Brain microvascular endothelial cell (primary cell): ENCODE measurements at regions not wholly inside any gene's neighbourhood (a gene's known extent, or its start where the extent isn't known, plus 50 kb on each side); places are given as distances from the start of the nearest gene placed in this dataset.

ENCODE experiments used
- DNase-seq: peaks from one replicate; pipeline ENCODE4 v3.0.0-alpha.2; 2020
- H3K27ac ChIP-seq: fragments of 250-450 bp; sonication (Bioruptor Pico); 2 replicates; pipeline ENCODE4 v1.5.1; 2020; ENCODE audit warnings: mild to moderate bottlenecking, moderate library complexity
- H3K27me3 ChIP-seq: fragments of 250-450 bp; sonication (Bioruptor Pico); replicated peaks from 2 replicates; pipeline ENCODE4 v1.5.1; 2020; ENCODE audit warnings: mild to moderate bottlenecking
- H3K36me3 ChIP-seq: fragments of 250-450 bp; sonication (Bioruptor Pico); replicated peaks from 2 replicates; pipeline ENCODE4 v1.5.1; 2020; ENCODE audit warnings: mild to moderate bottlenecking
- H3K4me3 ChIP-seq: 2 replicates; pipeline ENCODE4 v1.5.1; 2011; ENCODE audit warnings: low read depth, mild to moderate bottlenecking, control low read depth, low read length, moderate library complexity
- in situ Hi-C: cut with HindIII; loops from 2 replicates; pipeline ENCODE4 v1.10.0; 2017; ENCODE audit warnings: low sequenced_read_pairs, low pct_ligation_motif_present
- TF ChIP-seq, protein P1 (sequence below): IDR thresholded peaks from 2 replicates; pipeline ENCODE4 v1.5.1; 2011; ENCODE audit warnings: low read depth, mild to moderate bottlenecking, moderate library complexity, low read length, control low read depth, inconsistent platforms; ENCODE audit errors: missing control alignments

DNA sequence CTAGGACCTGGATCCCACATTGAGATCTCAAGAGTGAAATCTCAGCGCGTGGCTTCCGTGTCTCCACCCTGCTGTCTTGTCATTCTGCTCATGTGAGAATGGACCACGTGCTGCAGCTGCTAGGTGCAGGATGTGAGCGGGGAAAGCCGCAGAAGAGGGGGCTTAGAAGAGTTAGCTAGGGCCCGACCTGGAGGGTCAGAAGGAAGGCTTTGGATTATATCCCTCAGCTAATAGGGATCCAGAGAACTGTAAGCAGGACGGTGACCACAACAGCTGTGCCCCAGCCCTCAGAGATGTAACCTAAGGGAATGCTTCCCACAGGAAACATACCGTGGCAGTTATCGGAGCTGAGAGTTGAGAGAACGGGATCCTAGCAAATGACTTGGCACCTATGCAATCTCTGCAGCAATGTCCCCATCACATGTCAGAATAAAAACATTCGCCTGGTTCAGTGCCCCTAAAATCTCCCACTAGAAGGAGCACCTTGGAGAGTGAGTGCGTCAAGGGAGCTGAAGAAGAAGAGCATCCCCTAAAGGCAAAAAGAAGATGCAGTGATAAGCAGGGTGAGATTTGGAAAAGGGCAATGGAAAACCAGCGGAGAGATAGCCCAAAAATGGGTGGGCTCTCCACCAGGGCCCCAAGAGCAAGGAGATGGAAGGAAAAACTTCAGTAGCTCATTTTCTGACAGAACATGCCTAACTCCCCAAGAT is 76.9 kb upstream of the ST8SIA2 start:
- no peak for DNase-seq
- Histone ChIP-seq H3K27me3 (no peaks in the 10 kb centered on the region), H3K27ac (no peak overlapping the region), H3K36me3 (no peaks in the 10 kb centered on the region), H3K4me3 (no peak overlapping the region)
- TF ChIP-seq, protein P1, sequence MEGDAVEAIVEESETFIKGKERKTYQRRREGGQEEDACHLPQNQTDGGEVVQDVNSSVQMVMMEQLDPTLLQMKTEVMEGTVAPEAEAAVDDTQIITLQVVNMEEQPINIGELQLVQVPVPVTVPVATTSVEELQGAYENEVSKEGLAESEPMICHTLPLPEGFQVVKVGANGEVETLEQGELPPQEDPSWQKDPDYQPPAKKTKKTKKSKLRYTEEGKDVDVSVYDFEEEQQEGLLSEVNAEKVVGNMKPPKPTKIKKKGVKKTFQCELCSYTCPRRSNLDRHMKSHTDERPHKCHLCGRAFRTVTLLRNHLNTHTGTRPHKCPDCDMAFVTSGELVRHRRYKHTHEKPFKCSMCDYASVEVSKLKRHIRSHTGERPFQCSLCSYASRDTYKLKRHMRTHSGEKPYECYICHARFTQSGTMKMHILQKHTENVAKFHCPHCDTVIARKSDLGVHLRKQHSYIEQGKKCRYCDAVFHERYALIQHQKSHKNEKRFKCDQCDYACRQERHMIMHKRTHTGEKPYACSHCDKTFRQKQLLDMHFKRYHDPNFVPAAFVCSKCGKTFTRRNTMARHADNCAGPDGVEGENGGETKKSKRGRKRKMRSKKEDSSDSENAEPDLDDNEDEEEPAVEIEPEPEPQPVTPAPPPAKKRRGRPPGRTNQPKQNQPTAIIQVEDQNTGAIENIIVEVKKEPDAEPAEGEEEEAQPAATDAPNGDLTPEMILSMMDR = no peak
- in situ Hi-C loops = no loop called here

DNA sequence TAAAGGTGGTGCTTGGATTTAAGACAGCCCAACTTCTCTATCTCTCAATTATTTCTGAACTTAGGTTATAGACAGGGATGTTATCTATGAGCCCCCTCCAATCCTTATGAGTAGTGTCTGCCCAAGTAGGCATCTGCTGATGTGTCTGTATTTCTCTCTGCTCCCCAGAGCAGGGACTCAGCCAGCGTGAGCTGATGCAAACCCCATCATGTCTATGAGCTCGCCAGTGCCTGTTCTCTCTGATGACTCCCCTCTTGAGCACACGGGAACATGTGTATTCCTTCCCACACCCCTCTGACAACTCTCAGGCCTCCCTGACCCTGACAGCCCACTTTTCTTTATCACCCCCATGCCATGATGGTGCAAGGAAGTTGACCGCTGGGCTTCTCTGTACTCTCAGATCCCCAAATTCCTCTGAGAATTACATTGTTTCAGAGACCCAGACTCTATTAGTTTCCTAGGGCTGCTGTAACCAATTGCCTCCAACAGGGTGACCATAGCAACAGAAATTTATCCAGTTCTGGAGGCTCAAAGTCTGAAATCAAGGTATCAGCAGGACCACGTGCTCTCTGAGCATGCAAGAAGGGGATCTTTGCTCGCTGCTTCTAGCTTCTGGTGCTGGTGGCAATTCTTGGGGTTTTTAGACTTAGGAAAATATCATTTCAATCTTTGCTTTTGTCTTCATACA is 73.5 kb upstream of the ST8SIA2 start:
- Histone ChIP-seq H3K36me3 (no peaks in the 10 kb centered on the region), H3K4me3 (no peak overlapping the region), H3K27ac (no peak overlapping the region), H3K27me3 (no peaks in the 10 kb centered on the region)
- no peak for DNase-seq
- in situ Hi-C loops = no loop called here
- TF ChIP-seq, protein P1 = no peak

DNA sequence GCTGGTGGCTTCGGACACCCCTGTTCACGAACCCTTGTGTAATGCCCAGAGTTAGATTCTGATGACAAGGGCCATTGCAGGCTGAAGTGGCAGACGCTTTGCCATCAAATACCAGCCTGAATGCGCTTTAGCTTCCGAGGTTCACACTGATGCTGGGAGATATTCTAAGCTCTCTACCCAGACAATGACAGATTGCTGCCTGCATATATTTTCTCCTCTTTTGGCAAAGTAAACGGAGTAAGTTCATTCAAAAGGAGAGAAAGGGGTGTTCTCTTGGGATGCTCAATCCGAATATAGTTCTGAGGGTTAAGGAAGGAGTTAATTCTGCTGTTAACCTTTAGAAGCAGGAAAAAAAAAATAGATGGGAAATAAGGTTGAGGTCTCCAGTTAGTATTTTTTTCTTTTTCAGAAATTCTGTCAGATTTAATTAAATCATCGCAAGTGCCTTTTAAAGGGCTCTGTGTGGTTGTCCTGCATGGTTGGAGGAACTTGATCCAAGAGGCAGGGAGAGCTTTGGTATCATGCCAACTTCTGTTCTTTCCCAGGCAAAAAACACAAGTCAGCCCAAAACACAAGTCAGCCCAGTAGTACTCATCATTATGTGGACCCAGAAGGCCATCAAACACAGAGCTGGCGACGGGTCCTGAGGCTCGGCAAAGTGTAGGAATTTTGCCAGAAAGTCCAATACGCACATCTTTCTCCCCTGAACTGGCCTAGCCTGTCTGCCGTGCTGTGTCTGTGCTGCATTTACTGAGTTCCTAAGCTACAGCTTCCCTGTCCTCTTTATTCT is 70.9 kb upstream of the ST8SIA2 start:
- no peaks in the 10 kb centered on the region for H3K36me3 ChIP-seq
- DNase-seq = no peak
- H3K4me3 ChIP-seq = no peak overlapping the region
- in situ Hi-C loops = no loop called here
- no peak overlapping the region for H3K27ac ChIP-seq
- no peaks in the 10 kb centered on the region for H3K27me3 ChIP-seq
- TF ChIP-seq, protein P1 = no peak

- TF ChIP-seq, protein P1 = no peak
- Histone ChIP-seq H3K27ac (no peak overlapping the region), H3K4me3 (no peak overlapping the region), H3K36me3 (no peaks in the 10 kb centered on the region), H3K27me3 (no peaks in the 10 kb centered on the region)
- in situ Hi-C loops = no loop called here
- DNase-seq = no peak
Observed at GRCh38 chr15:92323525-92323924, 70.2 kb upstream of the ST8SIA2 start.

- in situ Hi-C loops = no loop called here
- H3K4me3 ChIP-seq = no peak overlapping the region
- no peak overlapping the region for H3K27ac ChIP-seq
- no peak for DNase-seq
- no peaks in the 10 kb centered on the region for H3K27me3 ChIP-seq
- no peaks in the 10 kb centered on the region for H3K36me3 ChIP-seq
- TF ChIP-seq, protein P1 = no peak
Observed at GRCh38 chr15:92324101-92324963, 69.3 kb upstream of the ST8SIA2 start.
